Adrenal gland (tissue), 5 donors: ENCODE measurements at regions not wholly inside any gene's neighbourhood (a gene's known extent, or its start where the extent isn't known, plus 50 kb on each side); places are given as distances from the start of the nearest gene placed in this dataset.

Experiments used
- CTCF ChIP-seq, 6 experiments: fragments of 450-650 bp in 4 of 6; fragments of 200-600 bp in 2 of 6; sonication (generic) in 1 of 6; IDR thresholded peaks; 1 replicate in 5 of 6; 2 replicates in 1 of 6; pipeline versions ENCODE4 v1.5.1 to v1.8.0; 2016 to 2021; ENCODE audit warnings: antibody characterized with exemption in 6 of 6, mild to moderate bottlenecking in 2 of 6, moderate library complexity in 1 of 6
- POLR2A ChIP-seq, 2 donors: fragments of 450-650 bp; IDR thresholded peaks; one replicate each; pipeline ENCODE4 v1.6.1; 2017; ENCODE audit warnings: antibody characterized with exemption in 2 of 2, mild to moderate bottlenecking in 2 of 2, moderate library complexity in 1 of 2
- donor health status: DM: no; HTN: no; CAD: no.

- TF ChIP-seq CTCF (IDR thresholded peaks at IDR 0.05) = no peak
- no peak for TF ChIP-seq POLR2A (IDR thresholded peaks at IDR 0.05)
Measured at GRCh38 chr14:95023886-95024285, 133.4 kb downstream of the DICER1 start.
